ENCODE measurements at regions not wholly inside any gene's neighbourhood (a gene's known extent, or its start where the extent isn't known, plus 50 kb on each side); places are given as distances from the start of the nearest gene placed in this dataset.

DNA sequence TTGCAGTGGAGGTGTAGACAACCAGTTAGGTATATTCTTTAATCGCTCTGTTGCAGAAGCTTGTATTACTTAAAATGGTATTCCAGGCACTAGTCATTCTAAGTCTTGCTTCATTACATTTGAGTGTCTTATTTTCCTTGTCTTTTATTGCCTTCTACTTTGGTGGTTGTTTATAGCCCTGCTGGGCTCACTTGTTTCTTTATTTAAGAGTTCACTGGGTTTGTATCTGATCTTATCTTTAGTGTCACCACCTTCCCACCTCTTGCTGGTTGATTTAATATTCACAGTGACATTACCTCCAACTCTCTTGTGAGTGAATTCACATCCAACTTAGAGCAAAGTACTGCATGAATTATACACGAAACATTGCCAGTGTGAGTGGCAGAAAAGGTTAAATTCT lies 83.6 kb upstream of the BNC2 start:
- no peak for DNase-seq (ENCODE audit: low spot score)

DNA sequence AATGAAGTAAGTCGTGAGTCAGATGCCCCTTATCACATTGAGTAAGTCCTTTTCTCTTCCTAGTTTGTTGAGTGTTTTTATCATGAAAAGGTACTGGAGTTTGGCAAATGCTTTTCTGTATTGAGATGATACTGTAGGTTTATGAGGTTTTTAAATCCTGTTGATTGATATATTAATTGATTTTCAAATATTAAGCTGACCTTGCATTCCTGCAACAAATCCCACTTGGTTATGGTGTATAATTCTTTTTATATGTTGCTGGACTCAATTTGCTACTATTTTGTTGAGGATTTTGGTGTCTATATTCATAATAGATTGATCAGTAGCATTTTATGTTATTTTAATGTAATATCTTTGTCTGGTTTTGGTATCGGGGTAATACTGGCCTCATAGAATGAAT lies 81.0 kb upstream of the BNC2 start:
- no peak for DNase-seq (ENCODE audit: low spot score)

DNA sequence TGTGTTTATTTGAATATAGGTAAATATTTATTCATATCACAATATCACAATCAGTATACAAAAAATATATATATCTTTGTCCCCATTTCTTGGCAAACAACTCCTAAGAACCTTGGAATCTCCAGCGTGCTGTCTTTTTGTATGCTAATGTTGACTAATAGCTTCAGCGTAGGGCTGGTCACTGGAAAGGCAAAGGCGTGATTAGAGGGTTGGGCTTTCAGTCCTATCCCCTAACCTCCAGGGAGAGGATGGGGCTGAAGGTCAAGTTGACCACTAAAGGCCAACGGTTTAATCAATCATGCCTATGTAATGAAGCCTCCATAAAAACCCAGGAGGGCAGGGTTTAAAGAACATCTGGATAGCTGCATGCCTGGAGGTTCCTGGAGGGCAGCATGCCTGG lies 79.6 kb upstream of the BNC2 start:
- DNase-seq (ENCODE audit: low spot score), result no peak

DNA sequence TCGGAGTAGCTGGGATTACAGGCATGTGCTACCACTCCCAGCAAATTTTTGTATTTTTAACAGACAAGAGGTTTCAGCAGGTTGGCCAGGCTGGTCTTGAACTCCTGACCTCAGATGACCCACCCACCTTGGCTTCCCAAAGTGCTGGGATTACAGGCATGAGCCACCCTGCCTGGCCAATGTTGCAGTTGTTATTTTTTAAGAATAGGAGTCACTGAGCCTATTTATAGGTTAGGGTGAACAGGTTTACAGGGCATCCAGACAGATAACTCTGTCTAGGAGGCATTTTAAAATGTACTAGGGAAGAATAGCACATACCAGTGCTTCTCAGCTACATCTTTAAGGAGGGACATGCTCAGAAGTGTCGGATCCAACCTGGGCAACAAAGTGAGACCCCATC lies 60.1 kb upstream of the BNC2 start:
- no peak for DNase-seq (ENCODE audit: low spot score)

DNA sequence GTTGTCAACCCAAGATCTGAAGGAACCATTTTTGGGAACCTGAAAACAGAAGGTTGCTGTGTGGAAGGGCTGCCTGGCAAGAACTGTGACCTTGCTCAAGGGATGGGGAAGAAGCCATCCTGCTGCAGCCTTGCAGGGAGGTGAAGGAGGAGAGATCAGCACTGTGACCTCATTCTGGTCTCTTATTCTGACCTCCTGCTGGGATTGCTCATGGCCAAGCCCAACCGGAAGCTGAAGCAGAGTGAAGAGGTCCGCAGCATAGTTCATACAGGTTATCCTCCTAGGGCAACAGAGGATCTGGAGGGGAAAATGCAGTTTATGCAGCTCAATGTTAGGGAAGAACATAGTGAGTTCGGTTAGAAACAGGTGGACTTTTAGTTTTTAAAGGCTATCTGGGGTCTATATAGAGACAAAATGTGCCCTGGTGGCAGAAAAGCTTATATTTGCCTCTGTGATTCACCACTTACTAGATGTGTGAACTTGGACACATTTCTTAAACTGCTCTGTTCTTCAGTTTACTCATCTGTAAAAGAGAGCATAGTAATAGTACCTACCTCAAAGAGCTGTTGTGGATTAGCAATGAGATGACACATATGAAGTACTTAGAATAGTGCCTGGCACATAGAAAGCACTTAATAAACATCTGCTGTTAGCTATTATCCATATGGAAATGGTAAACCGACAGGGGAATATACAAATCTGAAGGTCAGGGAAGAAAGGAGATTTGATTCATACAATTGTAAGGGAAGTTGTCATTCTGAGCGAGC lies 57.9 kb upstream of the BNC2 start:
- no peak for DNase-seq (ENCODE audit: low spot score)

DNA sequence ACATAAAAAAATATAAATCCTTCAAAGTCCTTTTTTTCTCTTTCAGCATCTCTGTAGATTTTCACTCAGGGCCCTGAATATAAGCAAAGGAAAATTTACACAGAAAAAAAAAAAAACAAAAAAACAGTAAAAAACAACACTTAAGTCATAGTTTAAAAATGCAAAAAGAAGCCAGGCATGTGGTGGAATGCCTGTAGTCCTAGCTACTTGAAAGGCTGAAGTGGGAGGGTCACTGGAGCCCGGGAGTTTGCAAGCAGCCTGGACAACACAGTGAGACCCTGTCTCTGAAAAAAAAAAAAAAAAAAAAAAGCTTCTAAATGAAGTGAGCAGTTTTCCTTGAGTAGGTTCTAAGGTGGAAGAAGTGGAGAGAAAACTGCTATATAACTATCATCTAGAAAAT lies 55.0 kb upstream of the BNC2 start:
- DNase-seq (ENCODE audit: low spot score), result no peak

DNA sequence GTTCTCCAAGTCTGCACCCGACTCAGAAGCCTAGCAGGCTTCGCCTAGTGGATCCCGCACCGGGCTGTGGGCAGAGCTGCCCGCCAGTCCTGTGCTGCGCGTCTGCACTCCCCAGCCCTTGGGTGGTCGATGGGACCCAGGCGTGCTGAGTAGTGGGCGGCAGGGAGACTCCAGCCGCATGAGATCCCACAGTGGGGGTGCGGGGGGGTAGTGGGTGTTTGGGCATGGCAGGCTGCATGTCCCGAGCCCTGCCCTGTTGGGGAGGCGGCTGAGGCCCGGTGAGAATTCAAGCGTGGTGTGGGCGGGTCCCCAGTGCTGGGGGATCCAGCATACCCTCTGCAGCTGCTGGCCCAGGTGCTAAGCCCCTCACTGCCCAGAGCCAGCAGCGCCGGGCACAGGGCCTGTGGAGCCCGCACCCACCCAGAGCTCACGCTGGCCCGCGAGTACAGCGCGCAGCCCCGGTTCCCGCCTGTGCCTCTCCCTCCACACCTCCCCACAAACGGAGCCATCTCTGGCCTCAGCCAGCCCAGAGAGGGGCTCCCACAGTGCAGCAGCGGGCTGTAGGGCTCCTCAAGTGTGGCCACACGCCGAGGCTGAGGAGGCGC lies 53.9 kb upstream of the BNC2 start:
- no peak for DNase-seq (ENCODE audit: low spot score)

DNA sequence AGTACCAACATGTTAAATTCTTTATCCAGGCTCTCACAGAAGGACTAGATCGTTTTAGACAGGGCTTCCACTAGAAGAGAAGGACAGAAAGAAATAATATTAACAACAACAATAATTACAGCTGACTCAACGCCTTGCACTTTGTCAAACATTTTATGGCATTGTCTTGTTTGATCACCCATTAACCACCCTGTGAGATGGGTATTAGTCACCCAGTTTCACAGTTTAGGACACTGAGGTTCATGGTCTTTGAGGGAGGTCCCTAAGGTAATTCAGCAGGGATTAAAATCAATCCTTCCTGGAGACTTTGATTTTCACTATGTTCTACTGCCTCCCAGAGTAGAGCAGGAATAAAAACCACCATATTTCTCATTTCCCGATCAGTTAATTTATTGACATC lies 51.4 kb upstream of the BNC2 start:
- no peak for DNase-seq (ENCODE audit: low spot score)

All from activated CD4-positive, alpha-beta T cell treated with anti-CD3 and anti-CD28 coated beads, Interleukin-2, Interleukin-4, amounts not matched to agents 100 ng/mL and 50 ng/mL, durations not matched to agents 16 hours and 8 hours (primary cell).